Activated B cell treated with CpG ODN at 0.5 μM for 24 hours (primary cell): ENCODE measurements at regions not wholly inside any gene's neighbourhood (a gene's known extent, or its start where the extent isn't known, plus 50 kb on each side); places are given as distances from the start of the nearest gene placed in this dataset.

ENCODE experiments used
- ATAC-seq: fragments of 200-7000 bp; cut with Tn5 transposase; one replicate; pipeline ENCODE4 v1.10.0; 2021; ENCODE audit warnings: low read depth, mild to moderate bottlenecking, moderate library complexity
- CTCF ChIA-PET: fragments of 350-600 bp; sonication (Branson Sonifier 250); formaldehyde crosslinking; loops from one replicate; lab custom pipeline; 2021; ENCODE audit warnings: antibody characterized with exemption; lab: Charles Lee
- POLR2A ChIA-PET: fragments of 350-600 bp; sonication (Branson Sonifier 250); formaldehyde crosslinking; loops from one replicate; lab custom pipeline; 2021; ENCODE audit warnings: antibody characterized with exemption; lab: Charles Lee
- DNase-seq: peaks from one replicate; pipeline ENCODE4 v3.0.0; 2022
- H3K27ac Mint-ChIP-seq: one replicate; pipeline ENCODE4 v1.8.0; 2020; ENCODE audit warnings: mixed read lengths
- H3K27me3 Mint-ChIP-seq: one replicate; pipeline ENCODE4 v1.8.0; 2021; ENCODE audit warnings: mixed read lengths
- H3K36me3 Mint-ChIP-seq: one replicate; pipeline ENCODE4 v1.8.0; 2021; ENCODE audit warnings: low read depth, mixed read lengths
- H3K4me1 Mint-ChIP-seq: one replicate; pipeline ENCODE4 v1.8.0; 2021; ENCODE audit warnings: mixed read lengths
- H3K4me3 Mint-ChIP-seq: one replicate; pipeline ENCODE4 v1.8.0; 2020; ENCODE audit warnings: mild to moderate bottlenecking, mixed read lengths
- H3K9me3 Mint-ChIP-seq: one replicate; pipeline ENCODE4 v1.8.0; 2020; ENCODE audit warnings: mixed read lengths
- intact Hi-C: fragments of 100-400 bp; cut with micrococcal nuclease; formaldehyde crosslinking; loops from one replicate; pipeline ENCODE4 v1.15.1; 2024
- TF ChIP-seq, protein P1 (sequence below): fragments of 200-600 bp; IDR thresholded peaks from one replicate; pipeline ENCODE4 v1.8.0; 2022; ENCODE audit warnings: antibody characterized with exemption, mild to moderate bottlenecking

DNA sequence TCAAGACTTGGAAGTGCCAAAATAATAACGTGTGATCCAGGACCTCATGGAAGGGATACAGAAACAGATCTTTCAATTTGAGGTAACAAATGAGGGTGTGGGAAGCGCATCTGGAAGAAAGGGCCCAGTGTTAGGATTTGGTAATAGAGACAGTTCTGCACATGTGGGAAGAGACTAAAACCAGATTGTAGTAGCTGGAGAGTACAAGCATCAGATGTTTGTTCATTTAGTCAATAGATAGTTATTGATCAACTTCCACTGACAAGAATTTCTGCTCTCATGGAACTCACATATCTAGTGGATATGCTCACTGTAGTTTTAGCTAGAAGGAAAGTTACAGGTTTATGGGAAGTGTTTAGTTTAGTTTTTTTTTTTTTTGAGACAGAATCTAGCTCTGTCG, 153.6 kb downstream of the TLR5 start:
- Mint-ChIP-seq H3K9me3 (no peaks in the 10 kb centered on the region), H3K4me3 (no peak overlapping the region), H3K36me3 (peaks cover 26% of the 10 kb centered on the region), H3K27me3 (no peaks in the 10 kb centered on the region), H3K27ac (no peak overlapping the region), H3K4me1 (peaks cover 9% of the 10 kb centered on the region)
- ChIA-PET POLR2A (no interaction called here), CTCF (interaction anchor here (0.7 kb wide), 1 partner anchor 250 kb away, joined by 3 read pairs; no protein-coding TSS in a partner anchor)
- ATAC-seq (no peak), DNase-seq (no peak)
- intact Hi-C loops = loop anchor here (5.0 kb wide), 1 partner anchor 197 kb away; no protein-coding TSS in a partner anchor
- TF ChIP-seq, protein P1, sequence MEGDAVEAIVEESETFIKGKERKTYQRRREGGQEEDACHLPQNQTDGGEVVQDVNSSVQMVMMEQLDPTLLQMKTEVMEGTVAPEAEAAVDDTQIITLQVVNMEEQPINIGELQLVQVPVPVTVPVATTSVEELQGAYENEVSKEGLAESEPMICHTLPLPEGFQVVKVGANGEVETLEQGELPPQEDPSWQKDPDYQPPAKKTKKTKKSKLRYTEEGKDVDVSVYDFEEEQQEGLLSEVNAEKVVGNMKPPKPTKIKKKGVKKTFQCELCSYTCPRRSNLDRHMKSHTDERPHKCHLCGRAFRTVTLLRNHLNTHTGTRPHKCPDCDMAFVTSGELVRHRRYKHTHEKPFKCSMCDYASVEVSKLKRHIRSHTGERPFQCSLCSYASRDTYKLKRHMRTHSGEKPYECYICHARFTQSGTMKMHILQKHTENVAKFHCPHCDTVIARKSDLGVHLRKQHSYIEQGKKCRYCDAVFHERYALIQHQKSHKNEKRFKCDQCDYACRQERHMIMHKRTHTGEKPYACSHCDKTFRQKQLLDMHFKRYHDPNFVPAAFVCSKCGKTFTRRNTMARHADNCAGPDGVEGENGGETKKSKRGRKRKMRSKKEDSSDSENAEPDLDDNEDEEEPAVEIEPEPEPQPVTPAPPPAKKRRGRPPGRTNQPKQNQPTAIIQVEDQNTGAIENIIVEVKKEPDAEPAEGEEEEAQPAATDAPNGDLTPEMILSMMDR = no peak

DNA sequence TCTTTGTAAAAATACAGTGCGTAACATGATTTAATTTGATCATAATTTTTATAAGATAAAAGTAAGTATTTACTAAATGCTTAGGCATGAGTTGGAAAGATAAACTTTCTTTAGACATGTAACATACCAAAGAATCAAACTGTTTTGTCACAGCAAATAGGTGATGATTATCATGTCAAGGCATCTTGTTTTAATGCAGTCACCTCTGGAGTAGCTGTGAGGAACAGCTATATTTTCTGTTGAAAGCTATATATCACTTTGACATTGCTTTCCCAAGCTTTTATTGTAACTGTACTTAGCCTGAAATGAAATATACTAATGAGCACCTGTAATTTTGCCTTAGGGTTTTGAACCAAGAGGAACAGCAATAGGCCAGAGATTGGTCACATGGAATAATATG, 151.9 kb downstream of the TLR5 start:
- intact Hi-C loops = no loop called here
- ChIA-PET POLR2A (no interaction called here), CTCF (no interaction called here)
- Mint-ChIP-seq H3K27ac (no peak overlapping the region), H3K4me3 (no peak overlapping the region), H3K36me3 (peaks cover 33% of the 10 kb centered on the region), H3K4me1 (peaks cover 9% of the 10 kb centered on the region), H3K27me3 (no peaks in the 10 kb centered on the region), H3K9me3 (no peaks in the 10 kb centered on the region)
- no peak for DNase-seq
- TF ChIP-seq, protein P1 = no peak
- no peak for ATAC-seq

DNA sequence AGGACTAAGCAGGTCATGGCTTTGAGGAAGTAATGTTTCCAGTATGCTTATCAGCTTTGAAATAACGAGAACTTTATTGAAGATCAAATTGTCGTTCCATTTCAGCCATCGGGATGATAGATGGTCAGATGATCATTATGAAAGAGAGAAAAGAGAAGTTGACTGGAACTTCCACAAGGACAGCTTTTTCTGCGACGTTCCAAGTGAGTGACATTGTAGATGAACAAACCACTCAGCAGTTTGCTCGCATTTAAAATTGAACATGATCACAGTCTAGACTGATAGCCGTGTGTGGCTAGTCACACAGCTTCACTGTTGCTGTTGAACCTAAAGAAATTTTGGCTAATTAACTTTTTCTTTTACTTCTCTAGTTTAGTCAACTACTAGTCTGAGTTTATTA, 151.1 kb downstream of the TLR5 start:
- ChIA-PET CTCF (no interaction called here), POLR2A (no interaction called here)
- ATAC-seq (no peak), DNase-seq (no peak)
- TF ChIP-seq, protein P1 = no peak
- intact Hi-C loops = no loop called here
- Mint-ChIP-seq H3K27me3 (no peaks in the 10 kb centered on the region), H3K36me3 (peaks cover 39% of the 10 kb centered on the region), H3K4me1 (peaks cover 9% of the 10 kb centered on the region), H3K4me3 (no peak overlapping the region), H3K9me3 (no peaks in the 10 kb centered on the region), H3K27ac (no peak overlapping the region)

DNA sequence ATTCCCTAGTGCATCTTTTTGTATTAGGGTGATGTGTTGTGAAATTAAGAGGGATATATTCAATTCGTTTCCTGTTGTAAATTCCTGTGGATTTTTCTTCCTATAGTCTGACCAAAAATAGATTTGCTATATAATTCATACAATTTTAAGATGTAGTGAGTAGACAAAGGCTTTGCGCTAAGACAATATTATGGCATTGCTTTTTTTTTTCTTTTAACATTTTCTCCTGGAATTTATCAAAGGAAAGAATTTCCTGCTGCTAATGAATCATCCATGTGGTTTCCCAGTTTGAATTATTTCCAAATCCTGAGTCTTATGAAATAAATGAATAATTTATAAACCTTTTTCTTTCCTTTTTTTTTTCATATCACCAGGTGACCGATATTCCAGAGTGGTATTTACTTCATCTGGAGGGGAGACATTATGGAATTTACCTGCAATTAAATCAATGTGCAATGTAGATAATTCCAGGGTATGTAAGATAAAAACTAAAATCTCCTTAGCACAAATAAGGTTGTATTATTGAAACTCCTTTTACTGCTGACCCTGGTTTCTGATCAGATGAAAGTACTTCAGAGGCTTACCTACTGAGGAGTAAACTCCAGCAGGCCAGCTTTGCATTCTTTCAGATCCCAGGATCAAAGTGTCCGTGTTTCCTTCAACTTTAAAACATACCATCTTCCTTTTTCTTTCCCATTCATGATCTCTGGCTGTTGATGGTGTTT, 148.4 kb downstream of the TLR5 start:
- Mint-ChIP-seq H3K36me3 (peaks cover 56% of the 10 kb centered on the region), H3K9me3 (no peaks in the 10 kb centered on the region), H3K27ac (no peak overlapping the region), H3K27me3 (no peaks in the 10 kb centered on the region), H3K4me1 (no peaks in the 10 kb centered on the region), H3K4me3 (no peak overlapping the region)
- TF ChIP-seq, protein P1 = no peak
- CTCF ChIA-PET = no interaction called here
- POLR2A ChIA-PET = no interaction called here
- no peak for ATAC-seq
- intact Hi-C loops = no loop called here
- DNase-seq = no peak

DNA sequence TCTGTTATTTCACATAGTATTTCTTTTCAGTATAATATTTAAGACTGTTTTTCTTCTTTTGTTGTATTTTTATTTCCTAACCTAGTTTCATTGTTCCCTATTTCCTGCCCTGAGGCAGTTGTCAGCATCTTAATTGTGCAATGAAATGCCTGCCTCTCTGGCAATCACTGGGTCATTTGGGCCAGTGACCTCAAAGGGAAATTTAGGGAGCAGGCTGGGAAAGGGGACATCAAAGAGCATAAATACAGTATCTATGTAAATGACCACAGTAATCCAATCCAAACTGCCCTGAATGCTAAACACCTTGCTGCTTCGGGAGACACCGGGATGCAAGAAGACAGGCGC, 147.8 kb downstream of the TLR5 start:
- no peak for DNase-seq
- Mint-ChIP-seq H3K4me3 (no peak overlapping the region), H3K36me3 (peaks cover 56% of the 10 kb centered on the region), H3K4me1 (no peaks in the 10 kb centered on the region), H3K9me3 (no peaks in the 10 kb centered on the region), H3K27me3 (no peaks in the 10 kb centered on the region), H3K27ac (no peak overlapping the region)
- intact Hi-C loops = no loop called here
- ATAC-seq = no peak
- POLR2A ChIA-PET = no interaction called here
- TF ChIP-seq, protein P1 = no peak
- CTCF ChIA-PET = no interaction called here
